PC-3 (cell line): ENCODE measurements at regions not wholly inside any gene's neighbourhood (a gene's known extent, or its start where the extent isn't known, plus 50 kb on each side); places are given as distances from the start of the nearest gene placed in this dataset.

Source experiments
- CTCF ChIP-seq: fragments of 300-600 bp; sonication (generic); conservative IDR thresholded peaks from 2 replicates; pipeline ENCODE4 v1.5.1; 2017; ENCODE audit warnings: antibody characterized with exemption, low read depth, mild to moderate bottlenecking, low read length
- EZH2 ChIP-seq: fragments of 300-600 bp; sonication (generic); IDR thresholded peaks from one replicate; pipeline ENCODE4 v1.6.1; 2017; ENCODE audit warnings: antibody characterized with exemption, mild to moderate bottlenecking, low read length; ENCODE audit not compliant: unreplicated experiment

GRCh38 chr6:14312587-14312986 is 195.0 kb downstream of the CD83 start:
- no peak for TF ChIP-seq EZH2
- TF ChIP-seq CTCF: no peak
